ENCODE measurements at regions not wholly inside any gene's neighbourhood (a gene's known extent, or its start where the extent isn't known, plus 50 kb on each side); places are given as distances from the start of the nearest gene placed in this dataset.
"Not testable (repeated sequence)": the region's sequence is repeated elsewhere in the genome, so short reads cannot be mapped to it uniquely, and the experiment has no call there.

DNA sequence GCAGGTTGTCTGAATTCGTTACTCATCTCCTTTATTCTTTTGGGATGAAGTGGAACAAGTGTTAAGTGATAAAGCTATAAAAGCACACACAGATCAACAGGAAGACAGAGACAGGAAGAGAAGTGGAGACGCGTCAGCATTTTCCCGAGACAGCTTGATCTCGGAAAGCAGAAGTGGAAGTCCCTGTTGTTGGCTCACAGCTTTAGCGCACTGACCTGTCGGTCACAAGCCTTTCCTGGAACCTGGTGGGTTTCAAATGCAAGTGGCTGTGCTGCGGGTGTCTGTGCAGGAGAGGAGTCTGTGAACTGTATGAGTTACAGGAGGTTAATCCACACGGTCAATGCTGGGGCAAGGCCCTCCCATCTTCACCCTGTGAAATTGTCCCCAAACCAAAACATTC lies 116.6 kb upstream of the PELI1 start:
- Mint-ChIP-seq H3K9me3 (no peaks in the 10 kb centered on the region), H3K4me3 (peak overlapping the region; percentile 30), H3K36me3 (ENCODE audit: low read depth) (peaks cover 2% of the 10 kb centered on the region), H3K27ac (peak overlapping the region; percentile 85), H3K4me1 (peaks cover 9% of the 10 kb centered on the region), H3K27me3 (no peaks in the 10 kb centered on the region)
- ChIA-PET CTCF (no interaction called here), POLR2A (no interaction called here)
- DNase-seq, result peak; percentile 12

DNA sequence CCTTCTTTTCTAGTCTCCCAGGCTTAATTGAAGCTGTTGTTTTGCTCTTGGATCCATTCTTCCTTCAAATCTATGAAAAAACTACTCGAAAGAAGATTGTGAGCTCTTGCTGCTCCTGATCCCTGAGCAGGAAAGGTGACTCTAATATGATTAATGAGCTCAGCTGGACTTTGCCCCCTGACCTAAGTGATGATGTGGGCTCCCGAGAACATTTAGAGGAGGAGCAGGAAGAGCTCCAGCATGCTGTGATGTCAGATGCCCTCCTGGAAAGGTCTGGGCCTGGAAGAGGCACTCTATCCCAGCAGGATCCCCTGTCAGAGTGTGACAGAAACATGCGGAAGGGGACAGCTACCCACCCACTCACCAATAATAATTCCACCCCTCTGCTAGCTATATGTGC lies 117.9 kb upstream of the PELI1 start:
- POLR2A ChIA-PET, result no interaction called here
- CTCF ChIA-PET, result interaction anchor here (0.8 to 1.8 kb wide), 5 partner anchors 9 to 34 kb away, joined by 3 to 6 read pairs (median 4); no protein-coding TSS in a partner anchor
- Mint-ChIP-seq H3K27me3 (no peaks in the 10 kb centered on the region), H3K27ac (peak overlapping the region; percentile 37), H3K4me1 (peaks cover 9% of the 10 kb centered on the region), H3K36me3 (ENCODE audit: low read depth) (peaks cover 2% of the 10 kb centered on the region), H3K9me3 (no peaks in the 10 kb centered on the region), H3K4me3 (no peak overlapping the region)
- DNase-seq, result no peak

DNA sequence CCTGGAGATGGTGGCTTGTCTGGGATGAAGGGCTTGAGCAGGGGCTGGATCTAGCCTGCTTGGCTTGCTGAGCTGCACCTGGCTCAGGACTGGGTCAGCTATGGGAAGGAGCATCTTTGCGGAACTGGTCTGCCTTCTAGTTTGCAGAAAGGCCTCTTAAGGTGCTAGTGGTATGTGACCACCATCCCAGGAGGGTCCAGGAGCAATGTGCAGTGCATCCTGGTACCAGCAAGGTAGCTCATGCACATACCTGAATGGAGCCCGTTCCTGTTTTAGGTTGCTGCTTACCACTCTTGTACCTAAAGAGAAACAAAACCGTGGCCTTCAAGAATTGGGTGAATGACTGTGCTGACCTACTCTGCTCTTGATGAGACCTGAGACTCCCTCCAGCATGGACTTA lies 118.6 kb upstream of the PELI1 start:
- ChIA-PET CTCF (interaction anchor here (0.7 to 1.8 kb wide), 4 partner anchors 8 to 213 kb away, joined by 4 to 6 read pairs (median 6); no protein-coding TSS in a partner anchor), POLR2A (no interaction called here)
- no peak overlapping the region for H3K27ac Mint-ChIP-seq
- H3K36me3 Mint-ChIP-seq (ENCODE audit: low read depth), result peaks cover 2% of the 10 kb centered on the region
- no peak overlapping the region for H3K4me3 Mint-ChIP-seq
- DNase-seq, result no peak
- H3K27me3 Mint-ChIP-seq, result no peaks in the 10 kb centered on the region
- no peaks in the 10 kb centered on the region for H3K9me3 Mint-ChIP-seq
- peaks cover 9% of the 10 kb centered on the region for H3K4me1 Mint-ChIP-seq

DNA sequence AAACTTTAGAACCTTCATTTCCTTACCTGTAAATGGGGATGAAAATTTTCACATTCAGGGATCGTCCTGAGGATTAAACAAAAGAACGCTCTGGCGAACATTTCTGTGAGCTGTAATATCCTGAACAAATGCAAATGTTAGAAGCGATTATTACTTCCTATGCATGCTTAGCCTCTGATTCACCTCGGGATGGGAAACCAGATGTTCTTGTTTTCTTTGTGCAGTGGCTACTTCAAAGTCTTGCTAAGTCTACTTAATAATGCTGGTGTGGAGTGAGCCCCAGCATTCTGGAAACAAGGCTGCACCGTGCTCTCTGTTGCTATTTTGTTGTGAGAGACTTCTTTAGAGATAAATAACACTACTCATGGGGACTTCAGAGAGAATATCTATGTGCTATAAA lies 119.1 kb upstream of the PELI1 start:
- Mint-ChIP-seq H3K4me3 (no peak overlapping the region), H3K4me1 (peaks cover 9% of the 10 kb centered on the region), H3K36me3 (ENCODE audit: low read depth) (peaks cover 2% of the 10 kb centered on the region), H3K27me3 (no peaks in the 10 kb centered on the region), H3K27ac (no peak overlapping the region), H3K9me3 (no peaks in the 10 kb centered on the region)
- CTCF ChIA-PET, result interaction anchor here (1.8 kb wide), 1 partner anchor 8 kb away, joined by 6 read pairs; no protein-coding TSS in a partner anchor
- no peak for DNase-seq
- POLR2A ChIA-PET, result no interaction called here

DNA sequence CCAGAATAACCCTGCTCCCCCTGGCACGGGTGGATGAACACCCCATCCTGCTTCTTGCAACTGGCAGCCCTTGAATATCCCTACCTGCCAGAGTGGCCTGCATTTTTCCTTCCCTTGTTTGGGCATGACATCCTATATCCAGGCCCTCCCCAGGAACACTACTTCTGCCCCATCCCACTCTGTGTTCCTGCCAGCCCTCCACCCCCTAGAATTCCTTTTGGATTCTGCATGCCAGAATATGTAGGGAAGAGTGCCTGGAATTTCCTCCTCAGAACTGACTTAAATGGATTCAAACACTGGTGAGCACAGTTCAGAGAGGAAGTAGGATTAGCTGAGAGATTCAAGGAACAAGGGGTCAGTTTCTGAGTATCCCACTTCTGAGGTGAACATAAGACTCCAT lies 123.5 kb upstream of the PELI1 start:
- H3K9me3 Mint-ChIP-seq, result peaks cover 8% of the 10 kb centered on the region
- peaks cover 2% of the 10 kb centered on the region for H3K36me3 Mint-ChIP-seq (ENCODE audit: low read depth)
- H3K4me1 Mint-ChIP-seq, result no peaks in the 10 kb centered on the region
- ChIA-PET POLR2A (no interaction called here), CTCF (interaction anchor here (0.7 kb wide), 1 partner anchor 483 kb away, joined by 3 read pairs; no protein-coding TSS in a partner anchor)
- no peak for DNase-seq
- H3K4me3 Mint-ChIP-seq, result no peak overlapping the region
- H3K27ac Mint-ChIP-seq, result no peak overlapping the region
- peaks cover 2% of the 10 kb centered on the region for H3K27me3 Mint-ChIP-seq

DNA sequence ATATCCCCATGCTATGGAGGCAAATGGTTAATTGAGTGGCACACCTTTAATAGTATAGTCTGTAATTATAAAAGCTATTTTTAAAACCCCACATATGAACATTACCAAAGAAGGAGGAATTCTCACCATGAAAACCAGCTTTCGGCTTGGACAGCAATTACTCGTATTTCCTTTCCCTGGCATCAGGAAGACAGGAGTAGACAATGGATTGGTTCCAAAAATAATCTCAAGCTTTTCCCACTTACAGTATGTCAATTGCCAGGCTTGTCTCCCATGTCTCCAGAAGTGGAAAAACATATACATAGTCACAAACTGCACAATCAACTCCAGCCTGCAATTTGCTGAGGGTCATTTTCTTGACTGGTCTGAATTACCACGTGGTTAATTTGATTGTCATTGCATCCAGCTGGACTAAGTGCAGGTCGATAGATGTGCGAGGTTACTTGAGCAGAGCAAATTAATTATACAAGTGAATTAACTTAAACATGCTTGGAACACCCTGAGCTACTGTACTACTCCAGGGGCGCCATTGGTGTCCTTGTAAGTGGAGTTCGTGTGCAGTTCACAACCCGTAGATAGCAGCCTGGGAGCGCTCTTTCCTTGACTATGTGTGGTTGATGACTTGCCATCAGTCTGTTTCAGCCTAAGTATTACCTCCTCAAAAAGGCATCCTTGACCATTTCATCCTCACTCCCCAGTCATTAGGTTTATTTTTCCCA lies 124.3 kb upstream of the PELI1 start:
- CTCF ChIA-PET, result interaction anchor here (0.7 kb wide), 1 partner anchor 46 kb away, joined by 3 read pairs; no protein-coding TSS in a partner anchor
- peaks cover 6% of the 10 kb centered on the region for H3K4me1 Mint-ChIP-seq

DNA sequence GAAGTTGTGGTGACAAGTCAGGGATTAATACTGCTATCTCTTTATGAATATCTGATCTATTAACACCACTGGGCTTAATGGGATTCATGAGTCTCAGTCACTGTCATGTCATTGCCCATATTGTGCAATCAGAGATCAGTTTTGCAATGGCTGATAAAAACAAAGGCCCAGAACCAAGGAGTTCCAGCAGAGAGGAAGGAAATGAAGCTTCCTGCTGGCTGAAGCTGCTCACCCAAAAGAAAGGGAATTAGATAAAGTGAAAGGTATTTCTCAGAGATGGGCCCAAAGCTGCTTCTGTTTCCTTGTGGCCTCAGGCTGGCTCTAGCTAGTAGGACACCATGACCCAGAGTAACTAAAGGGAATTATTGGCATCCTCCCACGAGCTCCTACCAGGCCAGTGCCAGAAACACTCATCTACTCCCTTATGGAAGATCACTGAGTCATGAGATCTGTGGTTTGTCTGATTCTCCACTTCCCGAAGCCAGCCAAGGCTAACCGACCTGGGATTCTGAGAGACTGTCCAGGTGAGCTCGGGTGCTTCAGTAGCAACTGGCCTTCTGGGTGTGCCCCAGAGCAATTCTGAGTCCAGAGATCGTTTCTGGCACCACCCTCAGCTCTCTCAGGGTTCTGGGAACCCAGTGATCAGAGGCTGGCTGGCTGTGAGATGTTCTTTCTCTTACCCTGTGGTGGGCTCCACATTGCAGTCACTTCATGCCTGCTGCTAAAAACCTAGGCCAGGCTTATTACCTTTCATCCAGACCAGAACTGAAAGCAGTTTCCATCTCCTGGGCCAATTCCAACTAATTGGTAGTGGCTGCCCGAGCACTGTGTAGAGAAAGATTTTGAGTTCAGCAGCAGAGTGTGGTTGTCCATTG lies 129.5 kb upstream of the PELI1 start:
- POLR2A ChIA-PET, result no interaction called here

More for the DNA sequence above, 124.3 kb upstream of the PELI1 start:
- no peak overlapping the region for H3K27ac Mint-ChIP-seq
- POLR2A ChIA-PET, result no interaction called here
- peaks cover 2% of the 10 kb centered on the region for H3K27me3 Mint-ChIP-seq
- peaks cover 8% of the 10 kb centered on the region for H3K9me3 Mint-ChIP-seq
- DNase-seq, result no peak
- H3K36me3 Mint-ChIP-seq (ENCODE audit: low read depth), result peaks cover 2% of the 10 kb centered on the region
- no peak overlapping the region for H3K4me3 Mint-ChIP-seq

DNA sequence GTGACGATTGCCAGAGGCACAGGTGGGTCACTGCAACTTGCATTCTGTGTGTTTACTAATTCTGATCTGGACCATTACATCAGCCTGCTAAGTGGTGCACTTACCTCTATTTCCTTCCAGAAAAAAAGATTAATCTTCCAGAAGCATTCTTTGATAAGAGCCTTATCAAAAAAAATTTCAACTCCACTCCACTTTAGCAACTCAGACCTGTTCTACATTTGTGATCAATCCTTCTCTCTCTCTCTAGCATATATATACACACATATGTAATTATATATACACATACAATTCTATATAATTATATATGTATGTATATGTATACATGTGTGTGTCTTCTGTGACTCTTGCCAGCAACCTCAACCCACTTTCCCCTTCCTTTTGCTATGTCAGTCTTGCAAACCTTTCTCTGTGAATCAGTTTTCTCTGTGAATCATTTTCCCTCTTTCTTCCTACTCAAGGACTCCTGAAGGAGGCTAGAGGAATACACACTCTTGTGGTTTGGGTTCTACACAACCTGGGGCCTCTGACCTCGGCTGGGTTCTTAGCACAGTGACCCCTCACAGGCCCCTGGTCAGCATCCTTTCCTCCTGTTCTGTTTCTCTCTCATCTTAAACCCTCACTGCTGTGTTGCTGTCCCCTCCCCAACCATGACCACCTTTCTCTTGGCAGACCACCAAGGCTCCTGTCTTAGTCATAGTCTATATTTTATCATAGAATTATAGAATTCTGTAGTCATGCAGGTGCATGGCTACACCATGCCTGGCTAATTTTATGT lies 130.4 kb upstream of the PELI1 start:
- H3K9me3 Mint-ChIP-seq, result peaks cover 8% of the 10 kb centered on the region
- H3K27me3 Mint-ChIP-seq, result no peaks in the 10 kb centered on the region
- peaks cover 21% of the 10 kb centered on the region for H3K4me1 Mint-ChIP-seq
- H3K4me3 Mint-ChIP-seq, result no peak overlapping the region
- peaks cover 2% of the 10 kb centered on the region for H3K36me3 Mint-ChIP-seq (ENCODE audit: low read depth)
- no peak for DNase-seq
- CTCF ChIA-PET, result interaction anchor here (1.0 kb wide), 1 partner anchor 10 kb away, joined by 3 read pairs; no protein-coding TSS in a partner anchor
- POLR2A ChIA-PET, result no interaction called here
- peak overlapping the region; percentile 42 for H3K27ac Mint-ChIP-seq

More for the DNA sequence above, 129.5 kb upstream of the PELI1 start:
- no peak for DNase-seq
- no peak overlapping the region for H3K4me3 Mint-ChIP-seq
- CTCF ChIA-PET, result interaction anchor here (1.0 kb wide), 2 partner anchors 11 to 27 kb away, joined by 3 read pairs; no protein-coding TSS in a partner anchor
- H3K9me3 Mint-ChIP-seq, result peaks cover 8% of the 10 kb centered on the region
- H3K4me1 Mint-ChIP-seq, result peaks cover 21% of the 10 kb centered on the region
- H3K27me3 Mint-ChIP-seq, result peaks cover 2% of the 10 kb centered on the region
- H3K36me3 Mint-ChIP-seq (ENCODE audit: low read depth), result peaks cover 2% of the 10 kb centered on the region
- H3K27ac Mint-ChIP-seq, result no peak overlapping the region

DNA sequence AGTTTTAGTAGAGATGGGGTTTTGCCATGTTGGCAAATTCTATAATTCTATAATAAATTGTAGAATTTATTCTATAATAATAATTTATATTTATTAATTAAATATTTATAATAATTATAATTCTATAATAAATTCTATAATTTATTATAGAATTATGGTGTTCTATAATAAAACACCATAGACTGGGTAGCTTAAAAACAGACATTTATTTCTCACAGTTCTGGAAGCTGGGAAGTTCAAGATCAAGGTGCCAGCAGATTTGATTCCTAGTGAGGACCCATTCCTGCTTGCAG lies 130.9 kb upstream of the PELI1 start:
- Mint-ChIP-seq H3K36me3 (ENCODE audit: low read depth) (peaks cover 2% of the 10 kb centered on the region), H3K27me3 (no peaks in the 10 kb centered on the region), H3K4me1 (peaks cover 21% of the 10 kb centered on the region), H3K4me3 (no peak overlapping the region), H3K9me3 (peaks cover 8% of the 10 kb centered on the region), H3K27ac (no peak overlapping the region)
- ChIA-PET CTCF (interaction anchor here (0.6 kb wide), 1 partner anchor 15 kb away, joined by 3 read pairs; no protein-coding TSS in a partner anchor), POLR2A (no interaction called here)
- no peak for DNase-seq

DNA sequence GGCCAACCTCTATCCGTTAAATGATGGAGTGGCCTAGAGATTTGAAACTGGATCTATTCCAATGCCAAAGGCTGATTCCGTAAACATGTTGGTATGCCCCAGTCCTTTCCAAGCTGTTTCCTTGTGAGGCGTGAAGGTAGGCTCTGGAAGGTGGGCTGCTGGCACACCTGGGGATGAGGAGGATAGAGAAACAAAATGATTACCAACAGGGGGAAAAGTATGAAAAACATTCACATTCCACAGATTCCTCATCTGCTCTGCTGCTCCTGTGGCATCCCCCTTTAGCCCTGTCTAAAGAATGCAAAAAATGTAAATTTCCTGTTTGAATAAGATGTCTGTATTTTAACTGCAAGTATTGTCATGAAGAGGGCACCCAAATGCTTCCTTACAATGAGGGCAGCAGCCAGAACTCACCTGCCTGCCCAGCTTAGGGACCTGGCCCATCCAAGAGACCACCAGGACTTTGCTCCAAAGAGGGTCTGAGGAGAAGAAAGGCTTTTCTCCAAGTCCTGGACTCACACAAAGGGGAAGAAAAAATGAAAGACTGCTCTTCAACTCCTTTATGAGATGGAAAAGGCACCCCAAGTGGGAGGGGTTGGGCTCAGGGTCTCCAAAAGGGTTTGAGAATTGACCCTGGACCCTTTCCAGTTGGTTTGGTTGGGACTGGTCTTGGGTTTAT lies 132.3 kb upstream of the PELI1 start:
- ChIA-PET POLR2A (no interaction called here), CTCF (interaction anchor here (1.1 to 1.8 kb wide), 3 partner anchors 14 to 33 kb away, joined by 3 to 6 read pairs (median 4); no protein-coding TSS in a partner anchor)
- Mint-ChIP-seq H3K27ac (no peak overlapping the region), H3K27me3 (no peaks in the 10 kb centered on the region), H3K36me3 (ENCODE audit: low read depth) (no peaks in the 10 kb centered on the region), H3K9me3 (no peaks in the 10 kb centered on the region), H3K4me3 (no peak overlapping the region), H3K4me1 (peaks cover 21% of the 10 kb centered on the region)
- no peak for DNase-seq

DNA sequence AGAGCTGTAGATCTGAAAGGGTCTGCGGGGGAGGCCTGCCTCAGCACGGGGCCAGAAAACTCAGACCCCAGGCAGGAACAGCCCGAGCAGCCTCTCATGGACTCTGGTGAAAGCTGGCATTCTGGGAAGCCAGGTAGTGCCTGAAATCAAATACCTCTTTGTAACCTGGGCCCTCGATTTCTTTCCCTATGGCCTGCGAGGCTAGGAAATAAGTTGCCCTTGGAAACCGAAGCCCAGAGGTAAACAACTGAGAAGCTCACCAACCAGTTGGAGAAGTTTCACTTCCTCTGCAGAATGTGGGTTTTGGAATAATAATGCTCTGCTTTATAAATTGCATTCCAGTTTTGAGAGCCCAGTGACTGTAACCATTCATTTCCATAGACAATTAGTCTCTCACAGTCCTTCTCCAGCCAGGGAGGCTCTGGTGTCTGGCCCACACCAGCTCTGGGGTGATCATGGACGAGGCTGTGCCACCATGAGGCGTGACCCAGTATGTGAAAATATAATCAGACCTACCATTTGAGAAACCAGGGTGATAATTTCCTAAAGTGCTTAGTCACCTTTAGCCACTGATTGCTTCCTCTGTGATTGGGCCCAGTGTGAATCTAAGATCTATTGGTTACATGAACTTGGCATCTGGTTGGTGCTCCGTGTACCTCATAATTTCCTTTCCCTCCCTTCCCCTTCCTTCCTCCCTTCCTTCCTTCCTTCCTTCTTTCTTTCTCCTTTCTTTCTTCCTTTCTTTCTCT lies 133.1 kb upstream of the PELI1 start:
- H3K9me3 Mint-ChIP-seq, result no peaks in the 10 kb centered on the region
- H3K27ac Mint-ChIP-seq, result no peak overlapping the region
- ChIA-PET POLR2A (no interaction called here), CTCF (interaction anchor here (1.2 to 1.8 kb wide), 2 partner anchors 15 to 18 kb away, joined by 4 to 6 read pairs; no protein-coding TSS in a partner anchor)
- no peaks in the 10 kb centered on the region for H3K36me3 Mint-ChIP-seq (ENCODE audit: low read depth)
- H3K27me3 Mint-ChIP-seq, result no peaks in the 10 kb centered on the region
- H3K4me3 Mint-ChIP-seq, result no peak overlapping the region
- no peak for DNase-seq
- peaks cover 21% of the 10 kb centered on the region for H3K4me1 Mint-ChIP-seq

DNA sequence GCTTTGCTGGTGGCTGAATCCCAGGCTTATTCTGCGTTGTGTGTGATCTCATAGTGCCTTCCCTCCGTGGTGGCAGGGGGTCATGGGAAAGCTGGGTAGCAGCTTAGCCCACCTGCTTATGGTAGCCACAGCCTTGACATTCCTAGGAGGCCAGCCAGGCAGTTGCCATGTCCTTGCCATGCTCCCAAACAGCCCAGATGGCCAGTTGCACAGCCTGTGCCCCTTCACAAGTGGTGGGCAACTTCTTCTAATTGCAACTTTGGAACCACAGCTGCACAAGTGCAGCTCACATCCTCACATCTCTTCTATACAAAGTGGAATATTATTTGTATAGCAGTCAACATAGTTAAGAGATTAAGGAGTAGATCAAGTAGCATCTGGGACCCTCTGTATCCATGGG lies 136.6 kb upstream of the PELI1 start:
- H3K27ac Mint-ChIP-seq; H3K36me3 Mint-ChIP-seq (ENCODE audit: low read depth); H3K9me3 Mint-ChIP-seq; DNase-seq; H3K27me3 Mint-ChIP-seq; H3K4me1 Mint-ChIP-seq; H3K4me3 Mint-ChIP-seq; POLR2A ChIA-PET: not testable (repeated sequence)
- CTCF ChIA-PET, result interaction anchor here (2.0 kb wide), 1 partner anchor 15 kb away, joined by 5 read pairs; no protein-coding TSS in a partner anchor
